ENCODE measurements at regions not wholly inside any gene's neighbourhood (a gene's known extent, or its start where the extent isn't known, plus 50 kb on each side); places are given as distances from the start of the nearest gene placed in this dataset.

GRCh38 chr12:30463636-30464035 lies 232.0 kb downstream of the IPO8 start:
- H4K20me1 ChIP-seq = no peaks in the 10 kb centered on the region
- no peak for TF ChIP-seq Cebpa-rat (IDR thresholded peaks at IDR 0.05)
- H3K27ac ChIP-seq = no peak overlapping the region
- H3K27me3 ChIP-seq = no peaks in the 10 kb centered on the region
- H3K4me2 ChIP-seq = no peak overlapping the region
- H3K9ac ChIP-seq = no peak overlapping the region
- H3K4me3 ChIP-seq = no peak overlapping the region
- H3K36me3 ChIP-seq = no peaks in the 10 kb centered on the region
- H3K9me3 ChIP-seq = no peaks in the 10 kb centered on the region
- H3K4me1 ChIP-seq = no peaks in the 10 kb centered on the region

GRCh38 chr12:30462249-30462648 lies 233.4 kb downstream of the IPO8 start:
- H3K36me3 ChIP-seq = no peaks in the 10 kb centered on the region
- H3K4me1 ChIP-seq = no peaks in the 10 kb centered on the region
- no peaks in the 10 kb centered on the region for H3K27me3 ChIP-seq
- no peak overlapping the region for H3K27ac ChIP-seq
- no peak overlapping the region for H3K4me2 ChIP-seq
- H3K9me3 ChIP-seq = no peaks in the 10 kb centered on the region
- no peaks in the 10 kb centered on the region for H4K20me1 ChIP-seq
- H3K9ac ChIP-seq = no peak overlapping the region
- H3K4me3 ChIP-seq = no peak overlapping the region
- TF ChIP-seq Cebpa-rat (IDR thresholded peaks at IDR 0.05) = no peak

- no peak overlapping the region for H3K9ac ChIP-seq
- no peaks in the 10 kb centered on the region for H4K20me1 ChIP-seq
These were observed 234.5 kb downstream of the IPO8 start for GRCh38 chr12:30461026-30461615.

GRCh38 chr12:30458453-30458852 lies 237.2 kb downstream of the IPO8 start:
- no peak overlapping the region for H3K9ac ChIP-seq
- no peaks in the 10 kb centered on the region for H3K27me3 ChIP-seq
- no peak overlapping the region for H3K4me3 ChIP-seq
- TF ChIP-seq Cebpa-rat (IDR thresholded peaks at IDR 0.05) = no peak
- H3K9me3 ChIP-seq = no peaks in the 10 kb centered on the region
- H3K27ac ChIP-seq = no peak overlapping the region
- H3K36me3 ChIP-seq = no peaks in the 10 kb centered on the region
- no peaks in the 10 kb centered on the region for H3K4me1 ChIP-seq
- no peaks in the 10 kb centered on the region for H4K20me1 ChIP-seq
- no peak overlapping the region for H3K4me2 ChIP-seq

More at GRCh38 chr12:30461026-30461615, 234.5 kb downstream of the IPO8 start:
- TF ChIP-seq Cebpa-rat (IDR thresholded peaks at IDR 0.05) = no peak
- no peaks in the 10 kb centered on the region for H3K27me3 ChIP-seq
- no peak overlapping the region for H3K27ac ChIP-seq
- no peak overlapping the region for H3K4me3 ChIP-seq
- H3K36me3 ChIP-seq = no peaks in the 10 kb centered on the region
- H3K9me3 ChIP-seq = no peaks in the 10 kb centered on the region
- H3K4me1 ChIP-seq = no peaks in the 10 kb centered on the region
- no peak overlapping the region for H3K4me2 ChIP-seq

- Histone ChIP-seq H3K9ac (no peak overlapping the region), H4K20me1 (no peaks in the 10 kb centered on the region), H3K9me3 (no peaks in the 10 kb centered on the region), H3K4me2 (no peak overlapping the region), H3K4me1 (no peaks in the 10 kb centered on the region), H3K4me3 (no peak overlapping the region), H3K27ac (no peak overlapping the region), H3K27me3 (no peaks in the 10 kb centered on the region), H3K36me3 (no peaks in the 10 kb centered on the region)
- TF ChIP-seq Cebpa-rat (IDR thresholded peaks at IDR 0.05) = no peak
These were observed 237.9 kb downstream of the IPO8 start for GRCh38 chr12:30457621-30458289.

GRCh38 chr12:30450872-30451271 lies 244.8 kb downstream of the IPO8 start:
- H4K20me1 ChIP-seq = no peaks in the 10 kb centered on the region
- H3K4me3 ChIP-seq = no peak overlapping the region
- no peak overlapping the region for H3K27ac ChIP-seq
- no peaks in the 10 kb centered on the region for H3K36me3 ChIP-seq
- no peak overlapping the region for H3K4me2 ChIP-seq
- H3K4me1 ChIP-seq = peaks cover 4% of the 10 kb centered on the region; the same call in 1 of the 2 replicates
- no peaks in the 10 kb centered on the region for H3K9me3 ChIP-seq
- no peak overlapping the region for H3K9ac ChIP-seq
- TF ChIP-seq Cebpa-rat (IDR thresholded peaks at IDR 0.05) = no peak
- no peaks in the 10 kb centered on the region for H3K27me3 ChIP-seq

- H3K27me3 ChIP-seq = no peaks in the 10 kb centered on the region
- H3K27ac ChIP-seq = no peak overlapping the region
- H3K9ac ChIP-seq = no peak overlapping the region
- TF ChIP-seq Cebpa-rat (IDR thresholded peaks at IDR 0.05) = no peak
- H3K4me3 ChIP-seq = no peak overlapping the region
- H3K4me1 ChIP-seq = peaks cover 4% of the 10 kb centered on the region; the same call in 1 of the 2 replicates
- no peaks in the 10 kb centered on the region for H3K36me3 ChIP-seq
- no peak overlapping the region for H3K4me2 ChIP-seq
- H3K9me3 ChIP-seq = no peaks in the 10 kb centered on the region
- H4K20me1 ChIP-seq = no peaks in the 10 kb centered on the region
These were observed 245.4 kb downstream of the IPO8 start for GRCh38 chr12:30450226-30450625.

GRCh38 chr12:30448038-30448437 lies 247.6 kb downstream of the IPO8 start:
- H3K9ac ChIP-seq = no peak overlapping the region
- H3K27ac ChIP-seq = no peak overlapping the region
- H3K9me3 ChIP-seq = no peaks in the 10 kb centered on the region
- peaks cover 4% of the 10 kb centered on the region; the same call in 1 of the 2 replicates for H3K4me1 ChIP-seq
- no peaks in the 10 kb centered on the region for H3K36me3 ChIP-seq
- TF ChIP-seq Cebpa-rat (IDR thresholded peaks at IDR 0.05) = no peak
- no peaks in the 10 kb centered on the region for H3K27me3 ChIP-seq
- H3K4me3 ChIP-seq = no peak overlapping the region
- no peak overlapping the region for H3K4me2 ChIP-seq
- H4K20me1 ChIP-seq = no peaks in the 10 kb centered on the region

GRCh38 chr12:30447061-30447750 lies 248.5 kb downstream of the IPO8 start:
- Histone ChIP-seq H3K4me2 (no peak overlapping the region; the same call in 1 of the 2 replicates), H3K4me1 (peaks cover 4% of the 10 kb centered on the region; the same call in 1 of the 2 replicates), H4K20me1 (no peaks in the 10 kb centered on the region), H3K36me3 (no peaks in the 10 kb centered on the region), H3K27me3 (no peaks in the 10 kb centered on the region), H3K4me3 (no peak overlapping the region), H3K27ac (no peak overlapping the region), H3K9ac (no peak overlapping the region), H3K9me3 (no peaks in the 10 kb centered on the region)
- no peak for TF ChIP-seq Cebpa-rat (IDR thresholded peaks at IDR 0.05)

GRCh38 chr12:30442461-30442860 lies 253.2 kb downstream of the IPO8 start:
- no peaks in the 10 kb centered on the region for H3K27me3 ChIP-seq
- H3K27ac ChIP-seq = no peak overlapping the region
- H4K20me1 ChIP-seq = no peaks in the 10 kb centered on the region

More at GRCh38 chr12:30442461-30442860, 253.2 kb downstream of the IPO8 start:
- Histone ChIP-seq H3K36me3 (no peaks in the 10 kb centered on the region), H3K4me2 (no peak overlapping the region), H3K9ac (no peak overlapping the region), H3K4me1 (peaks cover 4% of the 10 kb centered on the region; the same call in 1 of the 2 replicates), H3K9me3 (no peaks in the 10 kb centered on the region), H3K4me3 (no peak overlapping the region)
- no peak for TF ChIP-seq Cebpa-rat (IDR thresholded peaks at IDR 0.05)

Measured in BLaER1 (cell line).